Activated B cell treated with CpG ODN at 0.5 μM for 24 hours (primary cell): ENCODE measurements at regions not wholly inside any gene's neighbourhood (a gene's known extent, or its start where the extent isn't known, plus 50 kb on each side); places are given as distances from the start of the nearest gene placed in this dataset.

Experiments used
- ATAC-seq: fragments of 200-7000 bp; cut with Tn5 transposase; one replicate; pipeline ENCODE4 v1.10.0; 2021; ENCODE audit warnings: low read depth, mild to moderate bottlenecking, moderate library complexity
- CTCF ChIA-PET: fragments of 350-600 bp; sonication (Branson Sonifier 250); formaldehyde crosslinking; loops from one replicate; lab custom pipeline; 2021; ENCODE audit warnings: antibody characterized with exemption; lab: Charles Lee
- POLR2A ChIA-PET: fragments of 350-600 bp; sonication (Branson Sonifier 250); formaldehyde crosslinking; loops from one replicate; lab custom pipeline; 2021; ENCODE audit warnings: antibody characterized with exemption; lab: Charles Lee
- DNase-seq: peaks from one replicate; pipeline ENCODE4 v3.0.0; 2022
- H3K27ac Mint-ChIP-seq: one replicate; pipeline ENCODE4 v1.8.0; 2020; ENCODE audit warnings: mixed read lengths
- H3K27me3 Mint-ChIP-seq: one replicate; pipeline ENCODE4 v1.8.0; 2021; ENCODE audit warnings: mixed read lengths
- H3K36me3 Mint-ChIP-seq: one replicate; pipeline ENCODE4 v1.8.0; 2021; ENCODE audit warnings: low read depth, mixed read lengths
- H3K4me1 Mint-ChIP-seq: one replicate; pipeline ENCODE4 v1.8.0; 2021; ENCODE audit warnings: mixed read lengths
- H3K4me3 Mint-ChIP-seq: one replicate; pipeline ENCODE4 v1.8.0; 2020; ENCODE audit warnings: mild to moderate bottlenecking, mixed read lengths
- H3K9me3 Mint-ChIP-seq: one replicate; pipeline ENCODE4 v1.8.0; 2020; ENCODE audit warnings: mixed read lengths
- CTCF ChIP-seq: fragments of 200-600 bp; IDR thresholded peaks from one replicate; pipeline ENCODE4 v1.8.0; 2022; ENCODE audit warnings: antibody characterized with exemption, mild to moderate bottlenecking
- intact Hi-C: fragments of 100-400 bp; cut with micrococcal nuclease; formaldehyde crosslinking; loops from one replicate; pipeline ENCODE4 v1.15.1; 2024

GRCh38 chr14:104515811-104516780, 63.5 kb upstream of the C14orf180 start:
- ChIA-PET POLR2A (no interaction called here), CTCF (no interaction called here)
- H3K36me3 Mint-ChIP-seq: no peaks in the 10 kb centered on the region

DNA sequence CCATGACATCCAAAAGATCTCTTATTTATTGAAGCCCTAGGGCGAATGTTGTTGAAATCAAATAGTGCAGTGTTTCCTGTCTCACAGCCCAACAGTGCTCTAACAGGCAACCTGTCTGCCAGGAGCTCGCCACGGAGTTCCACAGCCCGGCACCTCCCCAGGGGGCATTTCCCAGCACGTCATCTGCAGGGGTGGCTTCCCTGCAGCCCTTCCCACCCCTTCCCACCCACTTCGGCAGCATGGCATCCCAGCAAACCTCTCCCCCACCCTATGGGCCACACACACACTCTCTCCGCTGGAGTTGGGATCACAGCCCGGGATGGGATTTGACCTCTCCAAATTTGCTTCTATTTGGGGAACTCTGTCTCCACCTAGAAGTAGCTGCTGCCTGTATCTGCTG, 62.7 kb upstream of the C14orf180 start:
- intact Hi-C loops: no loop called here
- DNase-seq (no peak), ATAC-seq (no peak)
- Mint-ChIP-seq H3K9me3 (peaks cover 9% of the 10 kb centered on the region), H3K27ac (no peak overlapping the region), H3K36me3 (no peaks in the 10 kb centered on the region), H3K4me3 (no peak overlapping the region), H3K4me1 (no peaks in the 10 kb centered on the region), H3K27me3 (peaks cover 9% of the 10 kb centered on the region)
- no peak for TF ChIP-seq CTCF
- ChIA-PET CTCF (no interaction called here), POLR2A (no interaction called here)

More at GRCh38 chr14:104515811-104516780, 63.5 kb upstream of the C14orf180 start:
- Mint-ChIP-seq H3K27me3 (peaks cover 10% of the 10 kb centered on the region), H3K4me1 (no peaks in the 10 kb centered on the region), H3K9me3 (peaks cover 9% of the 10 kb centered on the region), H3K4me3 (no peak overlapping the region), H3K27ac (no peak overlapping the region)
- DNase-seq: no peak
- intact Hi-C loops: no loop called here
- no peak for ATAC-seq
- TF ChIP-seq CTCF: no peak

DNA sequence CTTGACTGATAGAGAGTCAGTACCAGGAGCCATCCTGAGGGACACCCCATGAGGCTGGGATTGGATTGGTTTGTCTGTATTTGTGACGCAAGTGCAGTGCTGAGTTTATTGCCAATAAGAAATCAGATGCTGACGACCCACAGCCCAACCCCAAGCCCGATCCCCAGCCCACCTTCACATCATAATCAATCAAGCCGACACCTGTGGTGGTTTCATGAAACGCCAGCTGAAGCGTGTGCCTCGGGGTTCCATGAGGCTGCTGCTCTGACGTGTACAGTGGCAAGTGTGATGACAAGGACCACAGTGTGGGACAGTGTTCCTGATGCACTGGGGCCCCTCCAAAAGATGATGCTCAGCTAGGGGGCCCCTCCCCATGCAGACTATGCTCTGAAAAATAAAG, 62.1 kb upstream of the C14orf180 start:
- Mint-ChIP-seq H3K9me3 (peaks cover 9% of the 10 kb centered on the region), H3K27me3 (peaks cover 5% of the 10 kb centered on the region), H3K4me3 (no peak overlapping the region), H3K4me1 (no peaks in the 10 kb centered on the region), H3K27ac (no peak overlapping the region), H3K36me3 (no peaks in the 10 kb centered on the region)
- POLR2A ChIA-PET: no interaction called here
- DNase-seq (no peak), ATAC-seq (no peak)
- CTCF ChIA-PET: no interaction called here
- TF ChIP-seq CTCF: no peak
- intact Hi-C loops: no loop called here

- H3K27me3 Mint-ChIP-seq: peaks cover 5% of the 10 kb centered on the region
- ChIA-PET POLR2A (no interaction called here), CTCF (no interaction called here)
- H3K4me1 Mint-ChIP-seq: no peaks in the 10 kb centered on the region
- no peak overlapping the region for H3K27ac Mint-ChIP-seq
- H3K9me3 Mint-ChIP-seq: peaks cover 9% of the 10 kb centered on the region
- TF ChIP-seq CTCF: no peak
- no peak for DNase-seq
- intact Hi-C loops: no loop called here
- ATAC-seq: no peak
- H3K4me3 Mint-ChIP-seq: no peak overlapping the region
- no peaks in the 10 kb centered on the region for H3K36me3 Mint-ChIP-seq
Observed at GRCh38 chr14:104517867-104518266, 61.7 kb upstream of the C14orf180 start.

DNA sequence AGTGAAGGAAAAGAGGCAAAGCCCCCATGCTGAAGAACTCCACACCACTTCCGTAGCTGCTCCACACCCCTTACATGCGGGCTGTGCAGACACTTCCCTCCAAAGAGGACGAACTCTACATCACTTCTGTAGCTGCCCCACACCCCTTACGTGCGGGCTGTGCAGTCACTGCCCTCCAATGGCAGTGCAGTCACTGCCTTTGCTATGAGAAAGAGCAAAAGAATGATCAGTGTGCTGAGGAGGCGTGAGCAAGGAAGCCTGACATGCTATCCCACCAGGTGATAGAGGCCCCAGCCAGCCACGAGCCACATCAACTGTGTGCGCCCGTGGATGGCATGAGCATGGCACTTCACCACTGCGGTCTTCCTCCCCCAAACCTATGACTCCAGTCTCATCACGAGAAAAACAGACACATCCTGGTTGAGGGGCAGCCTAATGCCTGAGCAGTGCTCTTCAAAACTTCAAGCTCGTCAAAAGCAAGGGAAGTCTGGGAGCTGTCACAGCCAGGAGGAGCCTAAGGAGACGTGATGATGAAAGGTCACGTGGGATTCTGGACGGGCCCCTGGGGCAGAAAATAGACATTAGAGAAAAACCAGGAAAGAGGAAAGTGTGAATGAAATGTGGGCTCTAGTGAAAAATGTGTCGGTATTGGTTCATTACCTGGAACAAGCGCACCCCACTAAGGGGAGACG, 60.8 kb upstream of the C14orf180 start:
- intact Hi-C loops: no loop called here
- Mint-ChIP-seq H3K27ac (no peak overlapping the region), H3K9me3 (peaks cover 9% of the 10 kb centered on the region), H3K36me3 (no peaks in the 10 kb centered on the region), H3K27me3 (peaks cover 5% of the 10 kb centered on the region), H3K4me1 (no peaks in the 10 kb centered on the region), H3K4me3 (no peak overlapping the region)
- TF ChIP-seq CTCF: no peak
- CTCF ChIA-PET: no interaction called here
- DNase-seq (no peak), ATAC-seq (no peak)
- POLR2A ChIA-PET: no interaction called here
